IPS-18a (cell line): ENCODE measurements at regions not wholly inside any gene's neighbourhood (a gene's known extent, or its start where the extent isn't known, plus 50 kb on each side); places are given as distances from the start of the nearest gene placed in this dataset.
"Not testable (repeated sequence)": the region's sequence is repeated elsewhere in the genome, so short reads cannot be mapped to it uniquely, and the experiment has no call there.

Source experiments
- H3K27ac ChIP-seq: one replicate; pipeline ENCODE4 v1.5.1; 2013; ENCODE audit warnings: low read length
- H3K27me3 ChIP-seq: one replicate; pipeline ENCODE4 v1.6.1; 2013; ENCODE audit warnings: mild to moderate bottlenecking, low read length; ENCODE audit not compliant: control insufficient read depth, insufficient read depth
- H3K36me3 ChIP-seq: one replicate; pipeline ENCODE4 v1.6.1; 2013; ENCODE audit warnings: low read depth, low read length; ENCODE audit not compliant: control insufficient read depth
- H3K4me1 ChIP-seq: one replicate; pipeline ENCODE4 v1.6.1; 2013; ENCODE audit warnings: low read depth, low read length; ENCODE audit not compliant: control insufficient read depth
- H3K4me3 ChIP-seq: one replicate; pipeline ENCODE4 v1.5.1; 2013; ENCODE audit warnings: low read length
- H3K9ac ChIP-seq: one replicate; pipeline ENCODE4 v1.6.1; 2013; ENCODE audit warnings: mild to moderate bottlenecking, low read length, moderate library complexity
- H3K9me3 ChIP-seq: one replicate; pipeline ENCODE4 v1.6.1; 2013; ENCODE audit warnings: low read depth, low read length; ENCODE audit not compliant: control insufficient read depth

DNA sequence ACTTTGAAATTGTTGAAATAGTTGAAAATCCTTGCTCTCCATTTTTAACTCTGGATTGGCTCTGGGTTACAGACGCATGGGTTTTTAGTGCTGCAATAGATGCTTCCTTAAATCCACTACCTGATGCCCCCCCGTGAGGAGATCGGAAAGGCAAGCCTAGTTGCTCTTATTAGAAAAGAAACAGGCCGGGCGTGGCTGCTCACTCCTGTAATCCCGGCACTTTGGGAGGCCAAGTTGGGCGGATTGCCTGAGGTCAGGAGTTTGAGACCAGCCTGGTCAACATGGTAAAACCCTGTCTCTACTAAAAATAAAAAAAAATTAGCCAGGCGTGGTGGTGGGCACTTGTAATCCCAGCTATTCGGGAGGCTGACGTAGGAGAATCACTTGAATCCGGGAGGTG lies 202.0 kb upstream of the FOXK1 start:
- H3K27me3 ChIP-seq, H3K4me3 ChIP-seq, H3K27ac ChIP-seq, H3K9me3 ChIP-seq, H3K9ac ChIP-seq, H3K36me3 ChIP-seq, H3K4me1 ChIP-seq: not testable (repeated sequence)

DNA sequence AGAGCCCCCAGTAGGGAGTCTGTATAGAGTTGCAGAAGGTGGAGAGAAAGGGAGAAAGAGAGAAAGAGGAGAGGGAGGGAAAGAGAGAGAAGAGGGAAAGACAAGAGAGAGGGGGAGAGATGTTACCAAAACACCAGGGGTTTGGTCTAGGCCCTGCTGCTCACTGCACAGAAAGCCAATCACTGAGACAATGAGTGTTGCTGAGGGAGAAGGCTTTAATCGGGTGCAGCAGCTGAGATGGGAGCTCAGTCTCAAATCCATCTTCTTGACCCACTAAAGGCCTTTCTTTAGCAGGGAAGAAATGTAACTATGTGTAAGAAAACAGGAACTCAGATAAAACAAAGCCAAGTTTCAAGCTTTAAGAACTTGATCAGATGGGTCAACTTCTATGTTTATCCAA lies 198.2 kb upstream of the FOXK1 start:
- no peak overlapping the region for H3K27ac ChIP-seq
- H3K4me1 ChIP-seq: no peaks in the 10 kb centered on the region
- no peaks in the 10 kb centered on the region for H3K36me3 ChIP-seq
- no peak overlapping the region for H3K9ac ChIP-seq
- H3K4me3 ChIP-seq: no peak overlapping the region
- no peaks in the 10 kb centered on the region for H3K9me3 ChIP-seq
- no peaks in the 10 kb centered on the region for H3K27me3 ChIP-seq

DNA sequence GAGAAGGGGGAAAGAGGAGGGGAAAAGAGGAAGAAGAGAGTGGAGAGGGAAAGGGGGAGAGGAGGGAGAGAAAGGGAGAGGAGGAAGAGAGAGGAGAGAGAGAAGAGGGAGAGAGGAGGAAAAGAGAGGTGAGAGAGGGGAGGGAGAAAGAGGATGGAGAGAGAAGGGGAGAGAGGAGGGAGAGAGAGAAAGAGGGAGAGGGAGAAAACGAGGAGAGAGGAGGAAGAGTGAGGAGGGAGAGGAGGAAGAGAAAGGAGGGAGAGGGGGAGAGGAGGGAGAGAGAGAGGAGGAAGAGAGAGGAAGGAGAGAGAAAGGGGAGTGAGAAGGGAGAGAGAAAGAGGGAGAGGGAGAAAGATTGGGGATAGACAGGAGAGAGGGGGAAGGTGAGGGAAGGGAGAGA lies 197.6 kb upstream of the FOXK1 start:
- Histone ChIP-seq H3K27ac (no peak overlapping the region), H3K4me3 (no peak overlapping the region), H3K27me3 (no peaks in the 10 kb centered on the region), H3K9ac (no peak overlapping the region), H3K9me3 (no peaks in the 10 kb centered on the region), H3K36me3 (no peaks in the 10 kb centered on the region), H3K4me1 (no peaks in the 10 kb centered on the region)

DNA sequence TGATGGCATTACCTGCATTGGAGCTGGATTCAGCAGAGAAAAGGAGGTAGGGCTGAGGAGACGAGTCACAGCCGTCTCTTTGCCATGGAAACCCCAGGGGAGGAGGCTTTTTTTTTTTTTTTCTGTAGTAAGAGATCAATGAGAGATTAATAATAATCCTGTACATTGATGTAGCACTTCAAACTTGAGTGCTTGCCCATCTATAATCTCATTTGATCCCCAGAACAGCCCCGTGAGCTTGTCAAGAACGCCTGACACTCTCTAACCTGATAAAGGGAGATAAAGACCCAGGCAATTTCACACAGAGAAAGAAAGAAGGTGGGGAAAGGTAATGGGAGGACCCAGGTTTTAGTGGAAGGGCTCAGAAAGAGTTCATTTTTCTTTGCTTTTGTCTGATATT lies 195.2 kb upstream of the FOXK1 start:
- Histone ChIP-seq H3K27ac (no peak overlapping the region), H3K27me3 (no peaks in the 10 kb centered on the region)

DNA sequence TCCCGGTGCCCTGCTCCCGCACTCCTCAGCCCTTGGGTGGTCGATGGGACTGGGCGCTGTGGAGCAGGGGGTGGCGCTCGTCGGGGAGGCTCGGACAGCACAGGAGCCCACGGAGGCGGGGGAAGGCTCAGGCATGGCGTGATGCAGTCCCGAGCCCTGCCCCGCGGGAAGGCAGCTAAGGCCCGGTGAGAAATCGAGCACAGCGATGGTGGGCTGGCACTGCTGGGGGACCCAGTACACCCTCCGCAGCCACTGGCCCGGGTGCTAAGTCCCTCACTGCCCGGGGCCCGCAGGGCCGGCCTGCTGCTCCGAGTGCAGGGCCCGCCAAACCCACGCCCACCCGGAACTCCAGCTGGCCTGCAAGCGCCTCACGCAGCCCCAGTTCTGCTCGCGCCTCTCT lies 185.2 kb upstream of the FOXK1 start:
- H3K4me3 ChIP-seq, H3K27ac ChIP-seq, H3K9me3 ChIP-seq, H3K36me3 ChIP-seq, H3K27me3 ChIP-seq, H3K4me1 ChIP-seq, H3K9ac ChIP-seq: not testable (repeated sequence)

More for the DNA sequence above, 195.2 kb upstream of the FOXK1 start:
- Histone ChIP-seq H3K9me3 (no peaks in the 10 kb centered on the region), H3K4me1 (no peaks in the 10 kb centered on the region), H3K4me3 (no peak overlapping the region), H3K36me3 (no peaks in the 10 kb centered on the region), H3K9ac (no peak overlapping the region)

DNA sequence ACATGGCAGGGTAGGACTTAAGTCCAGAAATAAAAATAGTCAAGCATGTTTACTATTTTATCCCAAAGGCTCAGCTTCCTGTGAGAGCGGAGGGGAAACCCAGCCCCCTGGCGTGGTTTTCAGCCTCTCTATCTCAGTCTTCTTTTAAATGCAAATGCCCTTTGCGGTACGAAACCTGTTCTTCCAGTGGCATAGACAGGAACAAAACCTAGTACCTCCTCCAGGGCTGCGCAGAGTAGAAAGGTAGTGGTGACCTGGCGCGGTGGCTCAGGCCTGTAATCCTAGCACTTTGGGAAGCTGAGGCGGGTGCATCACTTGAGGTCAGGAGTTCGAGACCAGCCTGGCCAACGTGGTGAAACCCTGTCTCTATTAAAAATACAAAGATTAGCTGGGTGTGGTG lies 181.3 kb upstream of the FOXK1 start:
- Histone ChIP-seq H3K4me3 (no peak overlapping the region), H3K9ac (no peak overlapping the region), H3K9me3 (no peaks in the 10 kb centered on the region), H3K4me1 (no peaks in the 10 kb centered on the region), H3K36me3 (no peaks in the 10 kb centered on the region), H3K27me3 (no peaks in the 10 kb centered on the region), H3K27ac (no peak overlapping the region)

DNA sequence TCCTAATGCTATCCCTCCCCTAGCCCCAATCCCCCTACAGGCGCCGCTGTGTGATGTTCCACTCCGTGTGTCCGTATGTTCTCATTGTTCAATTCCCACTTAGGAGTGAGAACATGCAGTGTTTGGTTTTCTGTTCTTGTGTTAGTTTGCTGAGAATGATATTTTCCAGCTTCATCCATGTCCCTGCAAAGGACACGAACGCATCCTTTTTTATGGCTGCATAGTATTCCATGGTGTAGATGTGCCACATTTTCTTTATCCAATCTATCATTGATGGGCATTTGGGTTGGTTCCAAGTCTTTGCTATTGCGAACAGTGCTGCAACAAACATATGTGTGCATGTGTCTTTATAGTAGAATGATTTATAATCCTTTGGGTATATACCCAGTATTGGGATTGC lies 174.2 kb upstream of the FOXK1 start:
- H3K27ac ChIP-seq, H3K4me3 ChIP-seq, H3K9ac ChIP-seq, H3K27me3 ChIP-seq, H3K9me3 ChIP-seq, H3K36me3 ChIP-seq, H3K4me1 ChIP-seq: not testable (repeated sequence)

DNA sequence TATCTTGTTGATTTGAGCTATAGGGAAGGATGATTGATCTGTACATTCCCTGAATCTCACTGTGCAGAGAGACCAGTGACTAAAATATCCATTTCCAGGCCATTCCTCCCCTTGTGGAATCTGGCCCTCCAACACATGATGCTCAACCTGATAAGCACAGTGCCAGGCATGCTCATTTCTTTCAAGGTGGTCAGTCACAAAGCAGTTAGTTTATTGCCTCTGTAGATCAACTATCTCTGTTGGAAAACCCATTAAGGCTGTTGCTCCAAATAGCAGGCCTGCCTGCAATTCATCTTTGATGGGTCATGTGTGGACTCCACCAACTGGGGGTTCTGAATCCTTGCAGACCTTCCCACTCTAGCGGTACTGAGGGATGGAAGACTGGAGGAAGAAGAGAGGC lies 168.6 kb upstream of the FOXK1 start:
- no peaks in the 10 kb centered on the region for H3K27me3 ChIP-seq
- no peak overlapping the region for H3K4me3 ChIP-seq
- H3K4me1 ChIP-seq: no peaks in the 10 kb centered on the region
- no peak overlapping the region for H3K9ac ChIP-seq
- H3K27ac ChIP-seq: no peak overlapping the region
- H3K36me3 ChIP-seq: no peaks in the 10 kb centered on the region
- no peaks in the 10 kb centered on the region for H3K9me3 ChIP-seq

DNA sequence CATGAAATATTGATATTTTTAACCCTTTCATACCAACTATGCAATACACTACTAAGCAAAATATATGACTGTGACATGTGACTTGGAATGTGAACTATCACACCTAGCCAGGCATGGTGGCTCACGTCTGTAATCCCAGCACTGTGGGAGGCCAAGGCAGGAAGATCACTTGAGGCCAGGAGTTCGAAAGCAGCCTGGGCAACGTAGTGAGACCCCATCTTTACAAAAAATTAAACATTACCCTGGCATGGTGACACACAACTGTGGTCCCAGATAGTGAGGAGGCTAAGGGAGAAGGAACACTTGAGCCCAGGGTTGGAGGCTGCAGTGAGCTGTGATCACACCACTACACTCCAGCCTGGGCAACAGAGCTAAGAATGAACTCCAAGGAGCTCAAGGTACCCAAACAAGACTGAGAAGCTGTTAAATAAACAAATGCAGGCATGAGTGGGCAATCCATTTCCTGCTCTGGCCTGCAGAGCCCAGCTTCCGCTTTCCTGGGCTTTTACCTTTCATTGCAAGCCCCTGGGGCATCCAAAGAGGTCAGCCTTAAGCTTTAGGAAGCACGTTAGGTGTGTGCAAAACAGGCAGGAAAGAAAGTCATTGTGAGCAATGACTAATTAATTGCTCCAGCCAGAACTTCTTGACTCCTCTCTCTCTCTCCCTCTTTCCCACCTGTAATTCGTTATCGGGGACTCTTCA lies 162.1 kb upstream of the FOXK1 start:
- H3K4me3 ChIP-seq: no peak overlapping the region
- no peaks in the 10 kb centered on the region for H3K4me1 ChIP-seq
- H3K27me3 ChIP-seq: no peaks in the 10 kb centered on the region
- H3K36me3 ChIP-seq: no peaks in the 10 kb centered on the region
- no peak overlapping the region for H3K9ac ChIP-seq
- no peak overlapping the region for H3K27ac ChIP-seq
- H3K9me3 ChIP-seq: no peaks in the 10 kb centered on the region

DNA sequence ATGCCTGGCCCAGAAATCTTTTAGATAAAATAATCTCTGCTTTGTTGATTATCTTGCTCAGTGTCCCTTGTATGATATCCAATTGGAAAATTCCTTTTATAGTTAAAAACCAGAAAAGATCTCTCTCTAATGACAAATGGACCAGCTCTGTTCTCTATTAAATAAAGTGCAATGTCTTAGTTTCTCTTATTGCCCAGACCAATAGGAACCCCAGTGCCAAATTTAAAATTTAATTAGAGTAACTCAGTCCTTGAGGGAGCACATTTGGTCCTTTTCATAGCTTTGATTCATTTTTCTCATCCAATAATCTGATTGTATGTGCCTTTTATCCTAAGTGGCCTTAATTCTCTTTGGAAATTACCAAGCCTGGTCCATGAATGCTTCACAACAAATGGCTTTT lies 158.9 kb upstream of the FOXK1 start:
- no peaks in the 10 kb centered on the region for H3K27me3 ChIP-seq
- H3K9ac ChIP-seq: no peak overlapping the region
- no peaks in the 10 kb centered on the region for H3K4me1 ChIP-seq
- no peaks in the 10 kb centered on the region for H3K9me3 ChIP-seq
- H3K4me3 ChIP-seq: no peak overlapping the region
- H3K36me3 ChIP-seq: no peaks in the 10 kb centered on the region
- no peak overlapping the region for H3K27ac ChIP-seq

DNA sequence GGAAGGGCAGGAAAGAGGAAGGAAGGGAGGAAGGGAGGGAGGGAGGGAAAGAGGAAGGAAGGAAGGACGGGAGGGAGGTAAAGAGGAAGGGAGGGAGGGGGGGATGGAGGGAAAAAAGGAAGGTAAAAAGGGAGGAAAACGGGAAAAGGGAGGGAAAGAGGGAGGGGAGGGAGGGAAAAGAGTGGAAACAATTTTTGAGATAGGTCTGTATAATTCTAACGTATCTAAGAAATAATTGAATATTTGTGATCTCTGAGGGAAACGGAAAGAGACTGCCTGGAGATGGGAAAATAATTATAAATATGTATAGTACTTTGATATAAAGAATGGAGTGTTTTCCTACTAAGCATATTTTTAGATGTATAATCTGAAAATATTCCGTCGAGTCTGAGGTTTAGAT lies 158.2 kb upstream of the FOXK1 start:
- Histone ChIP-seq H3K36me3 (no peaks in the 10 kb centered on the region), H3K9ac (no peak overlapping the region), H3K9me3 (no peaks in the 10 kb centered on the region), H3K27ac (no peak overlapping the region), H3K27me3 (no peaks in the 10 kb centered on the region), H3K4me3 (no peak overlapping the region), H3K4me1 (no peaks in the 10 kb centered on the region)

DNA sequence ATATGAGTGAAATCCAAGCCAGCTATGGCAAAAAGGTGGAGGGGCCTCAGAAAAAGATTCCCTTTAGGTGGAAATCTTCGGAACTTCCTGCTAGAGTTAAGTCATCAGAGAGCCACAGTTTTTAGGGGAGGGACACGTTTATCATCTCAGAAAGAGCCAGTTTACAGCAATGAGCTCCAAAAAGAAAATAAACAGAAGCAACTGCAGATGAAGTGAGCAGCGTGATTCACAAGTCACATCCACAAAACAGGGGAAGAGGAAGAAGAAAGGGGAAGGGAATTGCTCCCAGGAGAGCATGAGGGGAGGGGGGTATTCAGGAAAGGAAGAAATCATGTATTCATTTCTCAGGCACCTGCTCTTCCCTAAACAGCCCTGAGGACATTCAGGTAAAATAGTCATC lies 156.2 kb upstream of the FOXK1 start:
- H3K27ac ChIP-seq: no peak overlapping the region

More for the DNA sequence above, 156.2 kb upstream of the FOXK1 start:
- Histone ChIP-seq H3K27me3 (no peaks in the 10 kb centered on the region), H3K9ac (no peak overlapping the region), H3K36me3 (no peaks in the 10 kb centered on the region), H3K9me3 (no peaks in the 10 kb centered on the region), H3K4me1 (peaks cover under 1% of the 10 kb centered on the region), H3K4me3 (no peak overlapping the region)
